Testis (tissue), 2 donors: ENCODE measurements at regions not wholly inside any gene's neighbourhood (a gene's known extent, or its start where the extent isn't known, plus 50 kb on each side); places are given as distances from the start of the nearest gene placed in this dataset.

Experiments used
- DNase-seq: peaks from one replicate; pipeline ENCODE4 v3.0.0-alpha.2; 2019
- H3K27ac ChIP-seq, 2 donors: fragments of 200-600 bp; sonication (generic); one replicate each; pipeline ENCODE4 v1.5.1; 2019
- H3K27me3 ChIP-seq: fragments of 200-600 bp; sonication (generic); one replicate; pipeline ENCODE4 v1.5.1; 2019
- H3K36me3 ChIP-seq: fragments of 200-600 bp; sonication (generic); one replicate; pipeline ENCODE4 v1.5.1; 2017; ENCODE audit warnings: low read depth; ENCODE audit errors: missing control alignments
- H3K4me1 ChIP-seq: fragments of 200-600 bp; sonication (generic); one replicate; pipeline ENCODE4 v1.5.1; 2019
- H3K4me3 ChIP-seq, 2 donors: fragments of 200-600 bp; sonication (generic); one replicate each; pipeline ENCODE4 v1.5.1; 2017 to 2019
- H3K9me3 ChIP-seq: fragments of 200-600 bp; sonication (generic); one replicate; pipeline ENCODE4 v1.5.1; 2017
- POLR2A ChIP-seq: fragments of 450-650 bp; IDR thresholded peaks from one replicate; pipeline ENCODE4 v1.6.1; 2017; ENCODE audit warnings: antibody characterized with exemption, mild to moderate bottlenecking, moderate library complexity
- WGBS, 2 donors: methylation state at CpG; one replicate each; pipeline ENCODE4 v1.1.5; 2018; 5-methylcytosine and 5-hydroxymethylcytosine counted together
- intact Hi-C: fragments of 100-400 bp; cut with DNase I; formaldehyde crosslinking; loops from one replicate; pipeline ENCODE4 v1.15.1; 2023; ENCODE audit warnings: low total_unique reads
- TF ChIP-seq, protein P1 (sequence below), 3 experiments: fragments of 450-650 bp in 2 of 3; fragments of 200-600 bp in 1 of 3; sonication (generic) in 1 of 3; IDR thresholded peaks; one replicate each; pipeline ENCODE4 v1.5.1; 2016 to 2019; ENCODE audit warnings: antibody characterized with exemption in 3 of 3, mild to moderate bottlenecking in 2 of 3, moderate library complexity in 1 of 3

DNA sequence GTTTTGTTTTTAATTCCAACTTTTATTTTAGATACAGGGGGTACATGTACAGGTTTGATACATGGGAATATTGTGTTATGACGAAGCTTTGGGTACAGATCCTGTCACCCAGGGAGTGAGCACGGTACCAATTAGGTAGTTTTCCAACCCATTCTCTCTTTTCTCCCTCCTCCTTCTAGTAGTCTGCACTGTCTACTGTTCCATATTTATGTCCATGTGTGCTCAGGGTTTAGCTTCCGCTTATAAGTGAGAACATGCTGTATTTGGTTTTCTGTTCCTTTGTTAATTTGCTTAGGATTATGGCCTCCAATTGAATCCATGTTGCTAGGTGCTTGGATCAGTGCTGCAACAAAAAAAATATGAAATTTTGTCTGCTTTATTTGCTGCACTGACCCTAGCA is 659.3 kb upstream of the TMEFF2 start:
- WGBS, 2 donors, result 80 to 90% methylated on average over 3 of the region's 3 CpGs

DNA sequence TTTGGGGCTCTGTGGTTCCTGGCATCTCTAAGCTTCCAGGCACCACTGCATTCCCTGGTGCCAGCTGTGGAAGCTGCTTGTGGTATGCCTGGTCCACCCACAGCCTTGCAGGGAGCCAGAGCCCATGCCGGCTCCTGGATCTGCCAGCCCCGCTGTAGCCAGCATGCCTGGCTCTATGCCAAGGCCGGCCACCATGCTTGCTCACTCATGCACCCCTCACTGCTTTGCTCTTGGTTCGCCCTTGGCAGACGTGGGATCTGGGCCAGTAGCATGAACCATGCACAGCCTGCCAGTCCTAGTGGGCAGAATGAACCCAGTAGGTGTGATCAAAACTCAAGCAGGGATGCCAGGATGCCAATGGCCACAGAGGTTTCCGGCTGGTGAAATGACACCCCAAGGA is 634.2 kb upstream of the TMEFF2 start:
- H3K9me3 ChIP-seq, result no peaks in the 10 kb centered on the region
- H3K4me1 ChIP-seq, result no peaks in the 10 kb centered on the region
- H3K4me3 ChIP-seq, result no peak overlapping the region
- WGBS, 2 donors, result 64 to 85% methylated on average over 5 to 6 of the region's 6 CpGs
- intact Hi-C loops, result no loop called here
- no peaks in the 10 kb centered on the region for H3K36me3 ChIP-seq
- no peak for DNase-seq
- H3K27ac ChIP-seq, result no peak overlapping the region
- no peaks in the 10 kb centered on the region for H3K27me3 ChIP-seq
- no peak for TF ChIP-seq POLR2A
- TF ChIP-seq, protein P1, sequence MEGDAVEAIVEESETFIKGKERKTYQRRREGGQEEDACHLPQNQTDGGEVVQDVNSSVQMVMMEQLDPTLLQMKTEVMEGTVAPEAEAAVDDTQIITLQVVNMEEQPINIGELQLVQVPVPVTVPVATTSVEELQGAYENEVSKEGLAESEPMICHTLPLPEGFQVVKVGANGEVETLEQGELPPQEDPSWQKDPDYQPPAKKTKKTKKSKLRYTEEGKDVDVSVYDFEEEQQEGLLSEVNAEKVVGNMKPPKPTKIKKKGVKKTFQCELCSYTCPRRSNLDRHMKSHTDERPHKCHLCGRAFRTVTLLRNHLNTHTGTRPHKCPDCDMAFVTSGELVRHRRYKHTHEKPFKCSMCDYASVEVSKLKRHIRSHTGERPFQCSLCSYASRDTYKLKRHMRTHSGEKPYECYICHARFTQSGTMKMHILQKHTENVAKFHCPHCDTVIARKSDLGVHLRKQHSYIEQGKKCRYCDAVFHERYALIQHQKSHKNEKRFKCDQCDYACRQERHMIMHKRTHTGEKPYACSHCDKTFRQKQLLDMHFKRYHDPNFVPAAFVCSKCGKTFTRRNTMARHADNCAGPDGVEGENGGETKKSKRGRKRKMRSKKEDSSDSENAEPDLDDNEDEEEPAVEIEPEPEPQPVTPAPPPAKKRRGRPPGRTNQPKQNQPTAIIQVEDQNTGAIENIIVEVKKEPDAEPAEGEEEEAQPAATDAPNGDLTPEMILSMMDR (IDR thresholded peaks at IDR 0.05), result no peak

More for the DNA sequence above, 659.3 kb upstream of the TMEFF2 start:
- no peaks in the 10 kb centered on the region for H3K36me3 ChIP-seq
- DNase-seq, result no peak
- no peaks in the 10 kb centered on the region for H3K4me1 ChIP-seq
- no peak overlapping the region for H3K4me3 ChIP-seq
- TF ChIP-seq, protein P1 (IDR thresholded peaks at IDR 0.05), result no peak
- TF ChIP-seq POLR2A, result no peak
- intact Hi-C loops, result no loop called here
- H3K27ac ChIP-seq, result no peak overlapping the region
- H3K27me3 ChIP-seq, result no peaks in the 10 kb centered on the region
- H3K9me3 ChIP-seq, result no peaks in the 10 kb centered on the region

DNA sequence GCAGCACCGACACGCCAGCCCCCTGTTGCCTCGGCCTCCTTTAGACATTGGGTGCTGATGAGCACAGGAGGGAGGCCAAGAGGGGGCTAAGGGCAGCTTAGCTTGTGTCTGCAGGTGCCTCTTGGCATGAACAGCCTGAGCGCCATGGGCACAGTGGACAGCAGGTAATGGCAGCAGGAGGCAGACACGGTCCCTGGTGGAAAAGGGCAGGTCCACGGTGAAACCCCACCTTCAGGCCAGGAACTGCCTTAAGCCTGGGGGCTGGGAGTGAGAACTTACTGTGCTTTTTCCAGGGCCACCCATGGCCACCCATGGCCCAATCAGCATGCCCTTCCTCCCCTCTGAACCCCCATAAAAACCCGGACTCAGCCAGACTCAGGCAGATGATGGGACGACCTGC is 633.4 kb upstream of the TMEFF2 start:
- H3K9me3 ChIP-seq, result no peaks in the 10 kb centered on the region
- 71 to 72% methylated on average over 8 of the region's 8 CpGs for WGBS, 2 donors
- H3K27ac ChIP-seq, result no peak overlapping the region
- H3K27me3 ChIP-seq, result no peaks in the 10 kb centered on the region
- no peaks in the 10 kb centered on the region for H3K4me1 ChIP-seq
- no peak overlapping the region for H3K4me3 ChIP-seq
- intact Hi-C loops, result no loop called here
- H3K36me3 ChIP-seq, result no peaks in the 10 kb centered on the region
- DNase-seq, result no peak
- TF ChIP-seq POLR2A, result no peak
- TF ChIP-seq, protein P1 (IDR thresholded peaks at IDR 0.05), result no peak

DNA sequence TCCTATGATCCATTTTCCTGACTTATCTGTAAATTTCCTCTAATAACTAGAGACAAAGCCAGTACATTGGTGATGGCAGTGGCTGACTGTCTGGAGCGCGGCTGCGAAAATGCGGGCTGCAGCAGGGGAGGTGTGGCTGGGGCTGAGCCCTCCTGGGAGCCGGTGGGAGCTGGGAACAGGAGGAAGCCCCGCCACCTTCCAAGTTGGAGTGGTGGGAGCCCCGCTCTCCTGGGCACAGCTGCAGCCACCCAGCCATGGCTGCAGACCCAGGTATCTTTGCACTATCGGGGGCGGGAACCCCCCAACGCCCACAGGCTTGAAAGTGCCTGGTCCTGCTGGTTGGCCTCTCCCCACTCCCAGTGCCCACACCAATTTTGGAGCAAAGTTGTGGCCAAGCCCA is 633.0 kb upstream of the TMEFF2 start:
- Histone ChIP-seq H3K27me3 (no peaks in the 10 kb centered on the region), H3K36me3 (no peaks in the 10 kb centered on the region), H3K4me1 (no peaks in the 10 kb centered on the region), H3K9me3 (no peaks in the 10 kb centered on the region), H3K4me3 (no peak overlapping the region), H3K27ac (no peak overlapping the region)
- TF ChIP-seq, protein P1 (IDR thresholded peaks at IDR 0.05), result no peak
- no peak for TF ChIP-seq POLR2A
- 62 to 87% methylated on average over 9 of the region's 10 CpGs for WGBS, 2 donors
- intact Hi-C loops, result no loop called here
- DNase-seq, result no peak

DNA sequence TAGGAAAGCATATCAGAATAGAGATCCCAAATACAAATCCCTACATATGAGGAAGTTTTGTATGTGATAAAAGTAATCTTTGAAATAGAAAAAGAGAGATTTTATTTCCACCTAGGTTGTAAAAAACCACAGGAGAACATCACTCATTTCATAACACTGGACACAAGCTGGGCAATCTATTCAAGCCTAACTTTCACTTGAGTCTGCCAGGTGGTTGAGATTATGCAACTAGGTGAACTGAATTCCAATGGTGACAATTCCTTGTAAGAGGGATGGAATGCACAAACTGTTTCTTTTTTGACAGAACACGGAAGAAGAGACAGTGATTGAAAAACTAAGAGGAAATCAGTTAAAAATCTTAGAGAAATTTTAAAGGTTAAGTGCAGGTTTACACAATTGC is 619.6 kb upstream of the TMEFF2 start:
- 91 to 100% methylated on average over 1 of the region's 1 CpG for WGBS, 2 donors
- no peaks in the 10 kb centered on the region for H3K4me1 ChIP-seq
- intact Hi-C loops, result no loop called here
- H3K36me3 ChIP-seq, result no peaks in the 10 kb centered on the region
- H3K27ac ChIP-seq, result no peak overlapping the region
- no peaks in the 10 kb centered on the region for H3K9me3 ChIP-seq
- no peak for DNase-seq
- no peaks in the 10 kb centered on the region for H3K27me3 ChIP-seq
- no peak for TF ChIP-seq POLR2A
- TF ChIP-seq, protein P1 (IDR thresholded peaks at IDR 0.05), result no peak
- H3K4me3 ChIP-seq, result no peak overlapping the region
